Osteoblast (primary cell): ENCODE measurements at regions not wholly inside any gene's neighbourhood (a gene's known extent, or its start where the extent isn't known, plus 50 kb on each side); places are given as distances from the start of the nearest gene placed in this dataset.
"Not testable (repeated sequence)": the region's sequence is repeated elsewhere in the genome, so short reads cannot be mapped to it uniquely, and the experiment has no call there.

Experiments used
- DNase-seq: peaks from one replicate; pipeline ENCODE4 v3.0.0; 2011; ENCODE audit warnings: low spot score, mixed read lengths; ENCODE audit not compliant: insufficient read length; ENCODE audit errors: missing footprints
- H2AFZ ChIP-seq: 2 replicates; pipeline ENCODE4 v1.6.0; 2011; ENCODE audit warnings: mild to moderate bottlenecking, low read length
- H3K27ac ChIP-seq: 2 replicates; pipeline ENCODE4 v1.5.1; 2011; ENCODE audit warnings: mild to moderate bottlenecking, low read depth, low read length, moderate library complexity
- H3K27me3 ChIP-seq: 2 replicates; pipeline ENCODE4 v1.6.0; 2012; ENCODE audit warnings: mild to moderate bottlenecking, control low read depth, inconsistent platforms, low read length, moderate library complexity; ENCODE audit not compliant: insufficient read depth
- H3K36me3 ChIP-seq: 2 replicates; pipeline ENCODE4 v1.5.1; 2011; ENCODE audit warnings: mild to moderate bottlenecking, low read length, control low read depth, moderate library complexity; ENCODE audit not compliant: insufficient read depth
- H3K4me1 ChIP-seq: 2 replicates; pipeline ENCODE4 v1.5.1; 2011; ENCODE audit warnings: mild to moderate bottlenecking, low read length, control low read depth, moderate library complexity; ENCODE audit not compliant: insufficient read depth
- H3K4me2 ChIP-seq: 2 replicates; pipeline ENCODE4 v1.6.0; 2011; ENCODE audit warnings: mild to moderate bottlenecking, low read length; ENCODE audit not compliant: insufficient read depth
- H3K4me3 ChIP-seq: fragments of 200-600 bp; sonication (generic); 3 replicates; pipeline ENCODE4 v1.5.1; 2012; ENCODE audit warnings: mild to moderate bottlenecking, low read length, inconsistent platforms; ENCODE audit not compliant: insufficient read depth
- H3K79me2 ChIP-seq: 2 replicates; pipeline ENCODE4 v1.6.0; 2012; ENCODE audit warnings: mild to moderate bottlenecking, low read length, control low read depth, inconsistent platforms; ENCODE audit not compliant: insufficient read depth
- H3K9me3 ChIP-seq: 2 replicates; pipeline ENCODE4 v1.5.1; 2011; ENCODE audit warnings: low read depth, low read length, control low read depth
- H4K20me1 ChIP-seq: 2 replicates; pipeline ENCODE4 v1.6.0; 2012; ENCODE audit warnings: mild to moderate bottlenecking, low read length, control low read depth; ENCODE audit not compliant: insufficient read depth
- TF ChIP-seq, protein P1 (sequence below): IDR thresholded peaks from 2 replicates; pipeline ENCODE4 v1.5.1; 2011; ENCODE audit warnings: mild to moderate bottlenecking, low read depth, low read length, moderate library complexity; ENCODE audit errors: extremely low read depth

DNA sequence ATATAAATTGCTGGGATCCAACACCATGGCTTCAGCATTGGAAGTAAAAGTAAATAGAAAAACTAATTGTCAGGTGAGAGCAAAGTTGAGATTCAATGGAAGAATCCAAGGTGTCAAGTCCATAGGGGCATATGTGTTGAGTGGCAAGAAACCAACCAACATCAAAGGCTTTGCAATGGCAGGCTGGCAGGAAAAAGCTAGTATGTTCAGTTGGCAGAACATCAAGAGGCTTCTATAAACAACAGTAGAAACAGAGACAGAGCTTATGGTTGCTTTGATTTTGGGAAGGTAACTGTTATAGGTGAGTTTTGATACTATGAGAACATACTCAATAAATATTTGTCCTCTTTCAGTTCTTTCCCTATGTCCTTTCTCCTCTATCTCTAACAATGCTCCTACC, 553.7 kb upstream of the MDGA2 start:
- DNase-seq: no peak
- H3K9me3 ChIP-seq: no peaks in the 10 kb centered on the region
- no peaks in the 10 kb centered on the region for H3K79me2 ChIP-seq
- no peaks in the 10 kb centered on the region for H3K36me3 ChIP-seq
- no peak overlapping the region for H3K27ac ChIP-seq
- no peak overlapping the region for H3K4me3 ChIP-seq
- TF ChIP-seq, protein P1, sequence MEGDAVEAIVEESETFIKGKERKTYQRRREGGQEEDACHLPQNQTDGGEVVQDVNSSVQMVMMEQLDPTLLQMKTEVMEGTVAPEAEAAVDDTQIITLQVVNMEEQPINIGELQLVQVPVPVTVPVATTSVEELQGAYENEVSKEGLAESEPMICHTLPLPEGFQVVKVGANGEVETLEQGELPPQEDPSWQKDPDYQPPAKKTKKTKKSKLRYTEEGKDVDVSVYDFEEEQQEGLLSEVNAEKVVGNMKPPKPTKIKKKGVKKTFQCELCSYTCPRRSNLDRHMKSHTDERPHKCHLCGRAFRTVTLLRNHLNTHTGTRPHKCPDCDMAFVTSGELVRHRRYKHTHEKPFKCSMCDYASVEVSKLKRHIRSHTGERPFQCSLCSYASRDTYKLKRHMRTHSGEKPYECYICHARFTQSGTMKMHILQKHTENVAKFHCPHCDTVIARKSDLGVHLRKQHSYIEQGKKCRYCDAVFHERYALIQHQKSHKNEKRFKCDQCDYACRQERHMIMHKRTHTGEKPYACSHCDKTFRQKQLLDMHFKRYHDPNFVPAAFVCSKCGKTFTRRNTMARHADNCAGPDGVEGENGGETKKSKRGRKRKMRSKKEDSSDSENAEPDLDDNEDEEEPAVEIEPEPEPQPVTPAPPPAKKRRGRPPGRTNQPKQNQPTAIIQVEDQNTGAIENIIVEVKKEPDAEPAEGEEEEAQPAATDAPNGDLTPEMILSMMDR: no peak
- no peaks in the 10 kb centered on the region for H4K20me1 ChIP-seq
- no peak overlapping the region for H2AFZ ChIP-seq
- H3K27me3 ChIP-seq: no peaks in the 10 kb centered on the region
- H3K4me2 ChIP-seq: no peak overlapping the region
- no peaks in the 10 kb centered on the region for H3K4me1 ChIP-seq

DNA sequence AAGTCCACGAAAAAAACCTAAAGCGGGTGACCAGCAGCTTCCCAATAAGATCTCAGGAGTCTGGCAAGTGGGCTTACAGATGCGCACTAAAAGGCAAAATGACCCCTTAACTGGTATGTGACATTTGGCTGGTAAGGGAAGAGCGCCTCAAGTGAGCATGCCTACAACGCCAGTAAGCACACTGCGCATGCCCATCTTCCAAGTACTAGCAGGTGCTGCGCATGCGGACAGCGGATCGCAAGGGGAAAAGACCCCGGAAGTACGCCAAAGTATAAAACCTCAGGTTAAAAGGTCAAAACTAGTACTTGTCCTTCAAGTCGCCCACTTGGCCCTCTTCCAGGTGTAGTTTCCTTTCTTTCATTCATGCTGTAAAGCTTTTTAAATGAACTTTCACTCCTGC, 518.5 kb upstream of the MDGA2 start:
- TF ChIP-seq, protein P1: no peak
- Histone ChIP-seq H3K36me3 (no peaks in the 10 kb centered on the region), H3K4me2 (no peak overlapping the region), H4K20me1 (no peaks in the 10 kb centered on the region), H3K4me3 (no peak overlapping the region), H2AFZ (no peak overlapping the region), H3K27ac (no peak overlapping the region), H3K9me3 (peaks cover 4% of the 10 kb centered on the region), H3K79me2 (no peaks in the 10 kb centered on the region), H3K27me3 (no peaks in the 10 kb centered on the region), H3K4me1 (no peaks in the 10 kb centered on the region)
- DNase-seq: no peak

DNA sequence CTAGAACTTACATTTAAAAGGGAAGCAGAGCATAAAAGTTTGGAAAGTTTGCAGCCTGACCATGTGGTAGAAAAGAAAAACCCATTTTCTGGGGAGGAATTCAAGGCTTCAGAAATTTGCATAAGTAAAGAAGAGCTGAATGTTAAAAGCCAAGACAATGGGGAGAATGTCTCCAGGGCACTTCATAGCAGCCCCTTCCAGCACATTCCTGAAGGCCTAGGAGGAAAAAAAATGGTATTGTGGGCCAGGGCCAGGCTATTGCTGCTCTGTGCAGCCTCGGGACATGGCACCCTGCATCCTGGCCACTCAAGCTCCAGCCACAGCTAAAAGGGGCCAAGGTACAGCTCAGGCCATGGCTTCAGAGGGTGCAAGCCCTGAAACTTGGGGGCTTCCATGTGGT, 474.2 kb upstream of the MDGA2 start:
- not testable (repeated sequence) for H3K27me3 ChIP-seq, H3K4me1 ChIP-seq, H3K4me2 ChIP-seq, H3K27ac ChIP-seq, H3K36me3 ChIP-seq, H3K9me3 ChIP-seq, H3K79me2 ChIP-seq, DNase-seq, H4K20me1 ChIP-seq, H2AFZ ChIP-seq, H3K4me3 ChIP-seq

DNA sequence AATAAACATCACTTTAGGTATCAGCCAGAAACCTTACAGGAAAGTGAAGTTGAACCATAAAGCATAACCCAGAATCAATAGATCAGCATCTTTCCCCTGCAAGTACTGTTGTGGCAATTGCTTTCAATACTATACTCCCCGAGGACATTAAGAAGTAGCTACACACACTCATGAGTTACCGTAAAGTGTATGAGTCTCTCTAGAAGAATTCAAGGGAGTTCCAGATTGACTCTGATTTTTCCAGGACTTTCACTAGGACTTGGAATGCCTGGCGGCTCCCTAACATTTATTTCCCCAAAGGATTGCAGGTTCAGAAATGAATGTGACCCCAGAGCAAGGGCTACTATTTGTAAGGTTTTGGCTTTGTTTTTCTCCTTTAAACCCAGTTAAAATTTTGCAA, 465.4 kb upstream of the MDGA2 start:
- Histone ChIP-seq H2AFZ (no peak overlapping the region), H3K4me1 (no peaks in the 10 kb centered on the region), H3K27ac (no peak overlapping the region), H3K4me2 (no peak overlapping the region), H3K27me3 (no peaks in the 10 kb centered on the region), H3K79me2 (no peaks in the 10 kb centered on the region), H4K20me1 (no peaks in the 10 kb centered on the region), H3K4me3 (no peak overlapping the region), H3K9me3 (peaks cover 4% of the 10 kb centered on the region), H3K36me3 (no peaks in the 10 kb centered on the region)
- DNase-seq: no peak
- TF ChIP-seq, protein P1: no peak

DNA sequence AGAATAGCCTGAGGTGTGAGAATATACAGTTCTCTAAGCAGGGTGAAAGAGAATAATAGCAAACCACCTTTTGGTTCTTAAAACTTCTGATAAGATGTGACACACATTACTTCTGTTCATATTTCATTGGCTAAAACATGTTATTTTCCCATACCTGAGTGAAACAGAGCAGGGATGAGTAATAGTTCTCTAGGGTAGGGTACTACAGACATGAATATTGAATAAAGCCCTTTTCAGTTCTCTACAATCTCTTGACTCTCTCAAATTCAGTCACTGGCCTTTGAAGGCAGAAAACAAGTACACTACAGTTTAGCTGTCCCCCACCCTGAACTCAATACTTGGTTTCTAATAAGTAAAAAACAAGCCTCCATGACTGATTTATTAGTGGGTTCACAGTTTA, 454.1 kb upstream of the MDGA2 start:
- Histone ChIP-seq H3K27ac (no peak overlapping the region), H3K9me3 (no peaks in the 10 kb centered on the region), H3K4me3 (no peak overlapping the region), H3K4me1 (no peaks in the 10 kb centered on the region), H2AFZ (no peak overlapping the region), H3K4me2 (no peak overlapping the region), H4K20me1 (no peaks in the 10 kb centered on the region), H3K27me3 (no peaks in the 10 kb centered on the region), H3K79me2 (no peaks in the 10 kb centered on the region), H3K36me3 (no peaks in the 10 kb centered on the region)
- DNase-seq: no peak
- TF ChIP-seq, protein P1: no peak
